Stimulated activated CD4-positive, alpha-beta T cell treated with anti-CD3 and anti-CD28 coated beads, Interleukin-4, amount 100 ng/mL, for 4 hours (primary cell): ENCODE measurements at regions not wholly inside any gene's neighbourhood (a gene's known extent, or its start where the extent isn't known, plus 50 kb on each side); places are given as distances from the start of the nearest gene placed in this dataset.
"Not testable (repeated sequence)": the region's sequence is repeated elsewhere in the genome, so short reads cannot be mapped to it uniquely, and the experiment has no call there.

Experiments
- DNase-seq, 2 experiments: peaks; one replicate each; pipeline ENCODE4 v3.0.0-alpha.2; 2020

GRCh38 chr9:78383130-78383529 is 86.2 kb downstream of the PSAT1 start:
- DNase-seq, result no peak

GRCh38 chr9:78386348-78386747 is 89.4 kb downstream of the PSAT1 start:
- DNase-seq, result no peak

GRCh38 chr9:78386773-78387172 is 89.8 kb downstream of the PSAT1 start:
- DNase-seq, result no peak

GRCh38 chr9:78393340-78393739 is 96.4 kb downstream of the PSAT1 start:
- DNase-seq, result no peak

GRCh38 chr9:78393932-78394331 is 97.0 kb downstream of the PSAT1 start:
- no peak for DNase-seq

GRCh38 chr9:78396087-78396486 is 99.2 kb downstream of the PSAT1 start:
- DNase-seq, result no peak

- no peak for DNase-seq
Observed at GRCh38 chr9:78397045-78397444, 100.1 kb downstream of the PSAT1 start.

- no peak for DNase-seq
Observed at GRCh38 chr9:78397454-78397853, 100.5 kb downstream of the PSAT1 start.

- no peak for DNase-seq
Observed at GRCh38 chr9:78399153-78399552, 102.2 kb downstream of the PSAT1 start.

GRCh38 chr9:78400496-78400895 is 103.6 kb downstream of the PSAT1 start:
- DNase-seq, result no peak

- no peak for DNase-seq
Observed at GRCh38 chr9:78405461-78405860, 108.5 kb downstream of the PSAT1 start.

- no peak for DNase-seq
Observed at GRCh38 chr9:78406146-78406545, 109.2 kb downstream of the PSAT1 start.

GRCh38 chr9:78406933-78407332 is 110.0 kb downstream of the PSAT1 start:
- no peak for DNase-seq

- DNase-seq, result no peak
Observed at GRCh38 chr9:78407636-78408312, 110.8 kb downstream of the PSAT1 start.

- no peak for DNase-seq
Observed at GRCh38 chr9:78408388-78408787, 111.5 kb downstream of the PSAT1 start.

GRCh38 chr9:78409928-78410510 is 113.1 kb downstream of the PSAT1 start:
- DNase-seq, result not testable (repeated sequence)

GRCh38 chr9:78422309-78422708 is 125.4 kb downstream of the PSAT1 start:
- DNase-seq, result no peak

GRCh38 chr9:78424299-78424698 is 127.4 kb downstream of the PSAT1 start:
- DNase-seq, result no peak

- no peak for DNase-seq
Observed at GRCh38 chr9:78428640-78429039, 131.7 kb downstream of the PSAT1 start.

GRCh38 chr9:78430387-78430786 is 133.5 kb downstream of the PSAT1 start:
- DNase-seq, result no peak

GRCh38 chr9:78431039-78431438 is 134.1 kb downstream of the PSAT1 start:
- DNase-seq, result not testable (repeated sequence)

GRCh38 chr9:78436873-78437272 is 139.9 kb downstream of the PSAT1 start:
- no peak for DNase-seq

GRCh38 chr9:78437296-78437695 is 140.4 kb downstream of the PSAT1 start:
- no peak for DNase-seq

- DNase-seq, result no peak
Observed at GRCh38 chr9:78437806-78438205, 140.9 kb downstream of the PSAT1 start.

- no peak for DNase-seq
Observed at GRCh38 chr9:78438211-78438610, 141.3 kb downstream of the PSAT1 start.
